ENCODE measurements at regions not wholly inside any gene's neighbourhood (a gene's known extent, or its start where the extent isn't known, plus 50 kb on each side); places are given as distances from the start of the nearest gene placed in this dataset.

DNA sequence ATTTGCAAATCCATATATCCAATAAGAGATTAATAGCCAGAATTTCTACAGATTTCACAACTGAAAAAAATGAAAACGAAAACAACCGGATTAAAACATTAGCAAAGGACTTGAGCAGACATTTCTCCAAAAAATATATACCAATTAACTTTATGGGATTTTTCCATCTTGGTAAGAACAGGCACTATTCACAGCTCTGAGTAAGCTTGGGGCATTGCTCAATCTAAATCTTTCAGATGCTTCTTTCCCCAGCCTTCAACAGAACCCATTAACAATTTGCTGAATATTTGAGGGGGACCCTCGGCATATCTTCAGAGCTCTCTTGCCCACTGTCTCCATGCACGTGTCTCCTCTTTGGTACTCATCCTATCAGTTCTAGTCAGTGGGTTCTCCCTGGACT is 111.7 kb upstream of the CD93 start:
- no peak overlapping the region for H3K27ac ChIP-seq

DNA sequence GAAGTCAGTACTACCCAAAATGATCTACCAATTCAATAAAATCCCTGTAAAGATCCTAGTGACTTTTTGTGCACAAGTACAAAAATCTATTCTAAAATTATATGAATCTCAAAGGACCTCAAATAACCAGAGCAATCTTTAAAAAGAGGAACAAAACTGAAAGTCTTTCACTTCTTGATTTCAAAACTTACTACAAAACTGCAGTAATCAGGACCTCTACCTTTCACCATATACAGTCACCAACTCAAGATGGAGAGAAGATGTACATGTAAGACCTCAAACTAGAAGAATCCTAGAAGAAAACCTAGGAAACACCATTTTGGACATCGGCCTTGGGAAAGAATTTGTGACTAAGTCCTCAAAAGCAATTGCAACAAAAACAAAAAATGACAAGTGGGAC is 109.5 kb upstream of the CD93 start:
- TF ChIP-seq, protein P1, sequence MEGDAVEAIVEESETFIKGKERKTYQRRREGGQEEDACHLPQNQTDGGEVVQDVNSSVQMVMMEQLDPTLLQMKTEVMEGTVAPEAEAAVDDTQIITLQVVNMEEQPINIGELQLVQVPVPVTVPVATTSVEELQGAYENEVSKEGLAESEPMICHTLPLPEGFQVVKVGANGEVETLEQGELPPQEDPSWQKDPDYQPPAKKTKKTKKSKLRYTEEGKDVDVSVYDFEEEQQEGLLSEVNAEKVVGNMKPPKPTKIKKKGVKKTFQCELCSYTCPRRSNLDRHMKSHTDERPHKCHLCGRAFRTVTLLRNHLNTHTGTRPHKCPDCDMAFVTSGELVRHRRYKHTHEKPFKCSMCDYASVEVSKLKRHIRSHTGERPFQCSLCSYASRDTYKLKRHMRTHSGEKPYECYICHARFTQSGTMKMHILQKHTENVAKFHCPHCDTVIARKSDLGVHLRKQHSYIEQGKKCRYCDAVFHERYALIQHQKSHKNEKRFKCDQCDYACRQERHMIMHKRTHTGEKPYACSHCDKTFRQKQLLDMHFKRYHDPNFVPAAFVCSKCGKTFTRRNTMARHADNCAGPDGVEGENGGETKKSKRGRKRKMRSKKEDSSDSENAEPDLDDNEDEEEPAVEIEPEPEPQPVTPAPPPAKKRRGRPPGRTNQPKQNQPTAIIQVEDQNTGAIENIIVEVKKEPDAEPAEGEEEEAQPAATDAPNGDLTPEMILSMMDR (conservative IDR thresholded peaks at IDR 0.05) = no peak

More for the DNA sequence above, 111.7 kb upstream of the CD93 start:
- TF ChIP-seq, protein P1 (conservative IDR thresholded peaks at IDR 0.05) = no peak

DNA sequence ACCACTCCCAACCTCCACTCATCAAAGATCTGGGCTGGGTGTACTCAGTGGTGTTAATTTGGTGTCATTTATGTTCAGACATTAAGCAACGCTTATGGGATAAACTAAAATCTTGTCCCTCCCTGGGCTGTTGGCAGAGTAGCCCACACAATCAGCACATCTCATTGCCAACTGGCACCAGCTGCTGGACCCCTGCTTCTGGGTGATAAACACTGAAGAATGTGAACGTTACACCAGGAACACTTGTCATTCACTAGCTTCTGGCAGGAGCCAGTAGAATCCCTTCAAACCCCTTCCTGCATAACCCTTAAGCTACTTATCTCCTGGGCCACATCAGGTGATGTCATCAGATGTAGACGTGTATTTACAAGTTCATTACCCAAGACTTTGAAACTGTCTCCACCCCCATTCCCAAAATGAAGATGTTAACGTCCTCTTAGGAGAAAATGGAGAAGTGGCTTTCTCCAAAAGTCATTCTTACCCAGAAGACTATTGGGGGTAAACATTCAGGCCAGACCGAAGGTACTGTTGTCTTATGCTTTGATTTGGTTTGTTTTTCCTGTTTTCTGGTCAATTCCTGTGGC is 107.8 kb upstream of the CD93 start:
- no peak overlapping the region for H3K27ac ChIP-seq
- TF ChIP-seq, protein P1 (conservative IDR thresholded peaks at IDR 0.05) = no peak

More for the DNA sequence above, 109.5 kb upstream of the CD93 start:
- H3K27ac ChIP-seq = no peak overlapping the region

DNA sequence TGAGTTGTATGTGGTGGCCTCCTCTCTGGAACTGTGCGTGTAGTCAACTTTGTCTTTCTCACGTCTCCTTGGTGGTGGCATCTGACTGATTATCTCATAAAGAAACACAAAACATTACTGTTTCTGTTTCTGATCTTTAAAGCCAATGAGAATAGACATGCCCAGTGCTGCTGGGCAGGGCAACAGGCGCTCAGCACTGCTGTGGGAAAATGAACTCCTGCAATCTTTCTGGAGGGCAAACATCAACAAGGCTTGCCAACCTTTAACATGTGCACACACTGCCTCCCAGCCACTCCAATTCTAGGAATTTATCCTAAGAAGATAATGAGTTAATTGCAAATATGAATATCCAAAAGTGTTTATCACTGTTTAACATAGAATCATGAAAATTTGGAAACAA is 106.3 kb upstream of the CD93 start:
- H3K27ac ChIP-seq = no peak overlapping the region
- TF ChIP-seq, protein P1 (conservative IDR thresholded peaks at IDR 0.05) = no peak

DNA sequence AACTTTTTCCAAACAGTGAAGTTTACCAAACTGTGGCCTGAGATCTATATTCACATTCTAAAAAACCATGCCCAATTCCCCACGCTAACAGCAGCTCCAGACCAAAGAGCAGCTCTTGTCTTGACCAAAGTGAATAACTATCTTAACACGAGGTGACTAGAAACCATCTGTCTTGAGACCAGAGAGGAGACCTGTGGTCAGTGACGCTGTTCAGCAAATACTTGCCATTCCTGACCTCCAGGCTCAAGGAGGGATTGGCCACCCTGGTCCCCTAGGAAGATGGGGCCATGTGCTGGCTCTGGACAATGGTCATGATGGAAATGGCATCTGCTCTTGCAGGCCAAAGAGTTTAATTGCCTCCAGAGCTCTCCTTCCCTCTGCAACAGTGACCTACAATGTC is 104.4 kb upstream of the CD93 start:
- no peak overlapping the region for H3K27ac ChIP-seq
- TF ChIP-seq, protein P1 (conservative IDR thresholded peaks at IDR 0.05) = no peak

DNA sequence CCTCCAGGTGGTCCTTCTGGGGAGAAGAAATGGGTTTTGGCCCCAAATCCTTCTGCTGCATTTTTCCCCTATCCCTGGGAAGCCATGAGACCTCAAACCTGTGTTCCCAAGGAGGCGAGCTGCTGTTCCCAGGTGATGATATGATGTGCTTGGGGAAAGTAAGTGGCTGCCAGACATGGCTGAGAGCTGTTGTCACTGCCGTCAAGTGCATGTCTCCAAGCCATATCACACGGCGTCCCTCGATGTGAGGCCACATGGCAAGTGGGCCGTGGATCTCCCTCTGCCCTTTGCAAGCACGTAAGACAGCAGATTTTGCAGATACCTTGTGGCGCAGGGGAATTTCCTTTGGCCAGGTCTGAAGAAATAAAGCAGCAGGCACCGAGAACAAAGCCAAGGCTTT is 103.7 kb upstream of the CD93 start:
- no peak overlapping the region for H3K27ac ChIP-seq
- TF ChIP-seq, protein P1 (conservative IDR thresholded peaks at IDR 0.05) = no peak

DNA sequence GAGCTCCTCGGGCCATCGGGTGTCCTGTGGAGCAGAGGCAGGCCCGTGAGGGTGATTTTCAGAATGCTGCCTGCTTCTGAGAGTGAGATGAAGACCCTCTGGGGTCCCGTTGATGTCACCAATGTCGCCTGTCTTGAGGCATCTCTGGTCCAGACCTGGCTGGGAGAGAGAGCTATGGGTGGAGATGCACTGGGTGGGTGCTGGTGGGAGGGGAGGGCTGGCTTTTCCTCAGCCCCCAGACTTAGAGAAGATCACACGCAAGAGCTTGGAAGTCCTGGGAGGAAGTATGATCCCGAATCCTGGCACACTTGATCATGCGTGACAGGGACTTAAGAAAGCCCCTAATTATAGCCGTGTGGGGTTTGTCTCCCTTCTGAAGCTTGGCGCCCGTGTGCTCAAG is 103.2 kb upstream of the CD93 start:
- TF ChIP-seq, protein P1 (conservative IDR thresholded peaks at IDR 0.05) = no peak
- no peak overlapping the region for H3K27ac ChIP-seq
